H1 (cell line): ENCODE measurements at regions not wholly inside any gene's neighbourhood (a gene's known extent, or its start where the extent isn't known, plus 50 kb on each side); places are given as distances from the start of the nearest gene placed in this dataset.

Source experiments
- EZH2 ChIP-seq: fragments of 200-600 bp; sonication (generic); IDR thresholded peaks from 2 replicates; pipeline ENCODE4 v1.7.1; 2012; ENCODE audit warnings: low read depth, mild to moderate bottlenecking, moderate library complexity, low read length, inconsistent platforms; ENCODE audit not compliant: severe bottlenecking
- JUN ChIP-seq: IDR thresholded peaks from 2 replicates; pipeline ENCODE4 v1.6.1; 2011; ENCODE audit warnings: low read depth, mild to moderate bottlenecking, improper control_type of control experiment, low read length
- TF ChIP-seq, protein P1 (sequence below), 3 experiments: IDR thresholded peaks; 1 replicate in 2 of 3; 2 replicates in 1 of 3; pipeline versions ENCODE4 v1.5.1 to v1.6.1; 2011; ENCODE audit warnings: low read length in 3 of 3, mild to moderate bottlenecking in 3 of 3, inconsistent platforms in 2 of 3, low read depth in 1 of 3, moderate library complexity in 1 of 3; ENCODE audit not compliant: insufficient read depth in 1 of 3; ENCODE audit errors: control extremely low read depth in 1 of 3

DNA sequence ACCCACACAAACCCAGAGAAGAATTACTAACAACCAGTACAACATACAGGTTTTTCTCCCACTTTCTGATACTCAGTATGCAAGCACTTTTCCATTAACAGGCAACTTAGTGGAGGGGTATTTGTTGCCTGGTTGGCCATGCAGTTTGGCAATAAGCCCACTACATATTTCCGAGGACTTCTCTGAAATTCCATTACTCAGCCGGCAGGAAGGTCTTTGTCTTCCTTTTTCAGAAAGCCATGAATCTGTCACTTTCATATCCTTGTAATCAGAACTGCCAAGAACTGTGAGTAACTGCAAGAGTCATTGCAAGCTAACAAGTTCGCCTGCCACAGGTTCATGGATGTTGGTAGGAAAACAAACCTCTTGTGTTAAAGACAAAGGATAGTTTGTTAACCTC lies 422.3 kb upstream of the ROBO1 start:
- TF ChIP-seq, protein P1, sequence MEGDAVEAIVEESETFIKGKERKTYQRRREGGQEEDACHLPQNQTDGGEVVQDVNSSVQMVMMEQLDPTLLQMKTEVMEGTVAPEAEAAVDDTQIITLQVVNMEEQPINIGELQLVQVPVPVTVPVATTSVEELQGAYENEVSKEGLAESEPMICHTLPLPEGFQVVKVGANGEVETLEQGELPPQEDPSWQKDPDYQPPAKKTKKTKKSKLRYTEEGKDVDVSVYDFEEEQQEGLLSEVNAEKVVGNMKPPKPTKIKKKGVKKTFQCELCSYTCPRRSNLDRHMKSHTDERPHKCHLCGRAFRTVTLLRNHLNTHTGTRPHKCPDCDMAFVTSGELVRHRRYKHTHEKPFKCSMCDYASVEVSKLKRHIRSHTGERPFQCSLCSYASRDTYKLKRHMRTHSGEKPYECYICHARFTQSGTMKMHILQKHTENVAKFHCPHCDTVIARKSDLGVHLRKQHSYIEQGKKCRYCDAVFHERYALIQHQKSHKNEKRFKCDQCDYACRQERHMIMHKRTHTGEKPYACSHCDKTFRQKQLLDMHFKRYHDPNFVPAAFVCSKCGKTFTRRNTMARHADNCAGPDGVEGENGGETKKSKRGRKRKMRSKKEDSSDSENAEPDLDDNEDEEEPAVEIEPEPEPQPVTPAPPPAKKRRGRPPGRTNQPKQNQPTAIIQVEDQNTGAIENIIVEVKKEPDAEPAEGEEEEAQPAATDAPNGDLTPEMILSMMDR (IDR thresholded peaks at IDR 0.05; ENCODE audit: control extremely low read depth in 1 of 3, insufficient read depth in 1 of 3, low read depth in 1 of 3, low read length in 3 of 3), result no peak
- TF ChIP-seq JUN (no peak), EZH2 (no peak)
